ENCODE measurements at regions not wholly inside any gene's neighbourhood (a gene's known extent, or its start where the extent isn't known, plus 50 kb on each side); places are given as distances from the start of the nearest gene placed in this dataset.

- Histone ChIP-seq H3K4me1 (ENCODE audit: insufficient read depth, low read length, poor library complexity, severe bottlenecking) (no peaks in the 10 kb centered on the region), H3K36me3 (ENCODE audit: insufficient read depth, low read length, poor library complexity, severe bottlenecking) (no peaks in the 10 kb centered on the region), H3K4me3 (ENCODE audit: low read depth, low read length, poor library complexity, severe bottlenecking) (no peak overlapping the region), H3K9me3 (ENCODE audit: low read depth, low read length, poor library complexity, severe bottlenecking) (no peaks in the 10 kb centered on the region), H3K27me3 (replicated peaks; ENCODE audit: insufficient read depth, low read depth, low read length, poor library complexity) (peaks cover 2% of the 10 kb centered on the region), H3K27ac (ENCODE audit: low read depth, low read length, poor library complexity, severe bottlenecking) (no peak overlapping the region)
- TF ChIP-seq EZH2 (IDR thresholded peaks at IDR 0.05; ENCODE audit: borderline replicate concordance, low read depth, low read length, poor library complexity, severe bottlenecking) = no peak
- intact Hi-C loops (cut with micrococcal nuclease; ENCODE audit: unreplicated experiment) = no loop called here
- CTCF ChIA-PET = no interaction called here
- no peak for DNase-seq (ENCODE audit: low spot score)
- BruUV-seq (replicated peaks) = no TSS peak
- POLR2A ChIA-PET (ENCODE audit: low non-redundant PET) = no interaction called here
Measured at GRCh38 chr3:147471741-147472140, 62.6 kb downstream of the ZIC1 start.

- H3K4me1 ChIP-seq (ENCODE audit: insufficient read depth, low read length, poor library complexity, severe bottlenecking) = no peaks in the 10 kb centered on the region
- H3K27ac ChIP-seq (ENCODE audit: low read depth, low read length, poor library complexity, severe bottlenecking) = no peak overlapping the region
- ChIA-PET CTCF (no interaction called here), POLR2A (ENCODE audit: low non-redundant PET) (no interaction called here)
- no peak for DNase-seq (ENCODE audit: low spot score)
- no peak overlapping the region for H3K4me3 ChIP-seq (ENCODE audit: low read depth, low read length, poor library complexity, severe bottlenecking)
- H3K36me3 ChIP-seq (ENCODE audit: insufficient read depth, low read length, poor library complexity, severe bottlenecking) = no peaks in the 10 kb centered on the region
- no peaks in the 10 kb centered on the region for H3K9me3 ChIP-seq (ENCODE audit: low read depth, low read length, poor library complexity, severe bottlenecking)
- no peaks in the 10 kb centered on the region for H3K27me3 ChIP-seq (replicated peaks; ENCODE audit: insufficient read depth, low read depth, low read length, poor library complexity)
- no TSS peak for BruUV-seq (replicated peaks)
- intact Hi-C loops (cut with micrococcal nuclease; ENCODE audit: unreplicated experiment) = no loop called here
- TF ChIP-seq EZH2 (IDR thresholded peaks at IDR 0.05; ENCODE audit: borderline replicate concordance, low read depth, low read length, poor library complexity, severe bottlenecking) (no peak), CTCF (conservative IDR thresholded peaks at IDR 0.05; ENCODE audit: low read depth, low read length) (no peak)
Measured at GRCh38 chr3:147472846-147473245, 63.7 kb downstream of the ZIC1 start.

DNA sequence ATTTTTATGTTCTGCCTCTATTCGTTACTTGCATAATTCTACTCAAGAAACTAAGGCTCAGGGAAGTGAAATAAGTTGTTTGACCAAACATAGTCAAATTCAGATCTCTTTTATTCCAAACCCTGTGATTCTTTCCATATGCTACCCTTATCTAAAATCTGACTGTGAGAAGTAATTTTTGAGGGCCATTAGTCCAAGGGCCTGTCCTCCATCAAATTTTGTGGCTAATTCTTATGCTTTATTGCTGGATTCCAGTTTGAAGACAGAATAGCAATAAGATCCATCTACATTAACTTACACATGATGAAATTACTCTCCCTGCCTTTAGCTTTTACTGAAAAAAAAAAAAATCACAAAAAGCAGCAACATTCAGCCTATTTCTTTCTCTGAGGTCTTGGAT, 74.0 kb downstream of the ZIC1 start:
- H3K9me3 ChIP-seq (ENCODE audit: low read depth, low read length, poor library complexity, severe bottlenecking) = no peaks in the 10 kb centered on the region
- H3K36me3 ChIP-seq (ENCODE audit: insufficient read depth, low read length, poor library complexity, severe bottlenecking) = no peaks in the 10 kb centered on the region
- no peak for DNase-seq (ENCODE audit: low spot score)
- no peaks in the 10 kb centered on the region for H3K4me1 ChIP-seq (ENCODE audit: insufficient read depth, low read length, poor library complexity, severe bottlenecking)
- H3K27me3 ChIP-seq (replicated peaks; ENCODE audit: insufficient read depth, low read depth, low read length, poor library complexity) = peaks cover 49% of the 10 kb centered on the region
- no peak overlapping the region for H3K27ac ChIP-seq (ENCODE audit: low read depth, low read length, poor library complexity, severe bottlenecking)
- H3K4me3 ChIP-seq (ENCODE audit: low read depth, low read length, poor library complexity, severe bottlenecking) = no peak overlapping the region
- intact Hi-C loops (cut with micrococcal nuclease; ENCODE audit: unreplicated experiment) = no loop called here
- POLR2A ChIA-PET (ENCODE audit: low non-redundant PET) = no interaction called here
- CTCF ChIA-PET = no interaction called here
- TF ChIP-seq CTCF (conservative IDR thresholded peaks at IDR 0.05; ENCODE audit: low read depth, low read length) (no peak), EZH2 (IDR thresholded peaks at IDR 0.05; ENCODE audit: borderline replicate concordance, low read depth, low read length, poor library complexity, severe bottlenecking) (no peak)
- no TSS peak for BruUV-seq (replicated peaks)

DNA sequence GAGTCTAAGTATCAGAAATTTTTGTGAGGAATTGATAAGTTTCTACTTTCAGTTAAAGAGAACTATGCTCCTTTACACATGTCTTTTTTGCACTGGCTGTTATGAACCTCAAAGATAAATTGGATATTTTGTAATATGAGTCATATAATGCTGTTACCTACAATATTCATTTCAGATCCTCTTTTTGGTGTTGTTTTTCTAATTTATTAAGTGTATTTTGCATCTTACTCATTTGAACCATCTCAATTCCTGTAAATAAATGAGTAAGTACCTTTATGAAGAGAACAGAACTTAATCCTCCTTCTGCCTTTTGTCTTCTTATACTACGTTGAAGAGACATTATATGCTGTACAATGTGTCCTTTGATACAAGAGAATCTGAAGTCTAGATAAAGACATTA, 74.4 kb downstream of the ZIC1 start:
- intact Hi-C loops (cut with micrococcal nuclease; ENCODE audit: unreplicated experiment) = no loop called here
- TF ChIP-seq EZH2 (IDR thresholded peaks at IDR 0.05; ENCODE audit: borderline replicate concordance, low read depth, low read length, poor library complexity, severe bottlenecking) (no peak), CTCF (conservative IDR thresholded peaks at IDR 0.05; ENCODE audit: low read depth, low read length) (no peak)
- Histone ChIP-seq H3K36me3 (ENCODE audit: insufficient read depth, low read length, poor library complexity, severe bottlenecking) (no peaks in the 10 kb centered on the region), H3K9me3 (ENCODE audit: low read depth, low read length, poor library complexity, severe bottlenecking) (no peaks in the 10 kb centered on the region), H3K27me3 (replicated peaks; ENCODE audit: insufficient read depth, low read depth, low read length, poor library complexity) (peaks cover 53% of the 10 kb centered on the region), H3K27ac (ENCODE audit: low read depth, low read length, poor library complexity, severe bottlenecking) (no peak overlapping the region), H3K4me3 (ENCODE audit: low read depth, low read length, poor library complexity, severe bottlenecking) (no peak overlapping the region), H3K4me1 (ENCODE audit: insufficient read depth, low read length, poor library complexity, severe bottlenecking) (no peaks in the 10 kb centered on the region)
- no TSS peak for BruUV-seq (replicated peaks)
- DNase-seq (ENCODE audit: low spot score) = no peak
- ChIA-PET POLR2A (ENCODE audit: low non-redundant PET) (no interaction called here), CTCF (no interaction called here)

Data from A673 (cell line).